PC-9 (cell line): ENCODE measurements at regions not wholly inside any gene's neighbourhood (a gene's known extent, or its start where the extent isn't known, plus 50 kb on each side); places are given as distances from the start of the nearest gene placed in this dataset.

ENCODE experiments used
- CTCF ChIP-seq: fragments of 200-600 bp; sonication (generic); conservative IDR thresholded peaks from 2 replicates; pipeline ENCODE4 v1.6.1; 2017; ENCODE audit warnings: mixed run types, antibody characterized with exemption, mild to moderate bottlenecking, moderate library complexity
- EZH2 ChIP-seq: fragments of 200-600 bp; sonication (generic); IDR thresholded peaks from 2 replicates; pipeline ENCODE4 v1.8.0; 2017; ENCODE audit warnings: antibody characterized with exemption, low read depth

- no peak for TF ChIP-seq CTCF
- TF ChIP-seq EZH2: no peak
These were observed 254.2 kb upstream of the HSF2 start for GRCh38 chr6:122145246-122145645.
